GM21529 (cell line): ENCODE measurements at regions not wholly inside any gene's neighbourhood (a gene's known extent, or its start where the extent isn't known, plus 50 kb on each side); places are given as distances from the start of the nearest gene placed in this dataset.
A peak's percentile ranks its signal among the peaks of the same experiment; 100 is the strongest.

ENCODE experiments used
- ATAC-seq: cut with Tn5 transposase; IDR thresholded peaks from one replicate; pipeline ENCODE4 v1.9.1; 2021; ENCODE audit not compliant: unreplicated experiment

GRCh38 chr2:181185948-181186347 is 205.5 kb downstream of the UBE2E3 start:
- ATAC-seq: no peak

DNA sequence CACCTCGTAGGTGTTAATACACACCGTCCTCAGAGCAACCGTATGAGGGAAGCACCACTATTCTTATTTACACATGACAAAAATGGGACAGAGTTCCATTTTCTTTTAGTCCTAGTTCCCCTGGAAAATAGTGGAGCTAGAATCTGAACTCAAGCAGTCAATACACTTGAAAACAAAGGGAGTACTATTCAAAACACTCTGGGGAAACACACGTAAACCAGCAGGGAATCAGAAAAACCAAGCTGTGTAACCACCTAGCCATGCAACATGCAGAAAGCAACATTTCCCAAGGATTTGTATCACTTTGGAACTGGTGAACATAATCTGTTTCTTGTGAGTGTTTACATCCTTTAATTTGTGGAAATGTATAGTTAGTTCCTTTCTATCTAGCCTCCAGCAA is 208.2 kb downstream of the UBE2E3 start:
- no peak for ATAC-seq

- no peak for ATAC-seq
These were observed 209.5 kb downstream of the UBE2E3 start for GRCh38 chr2:181189951-181190350.

DNA sequence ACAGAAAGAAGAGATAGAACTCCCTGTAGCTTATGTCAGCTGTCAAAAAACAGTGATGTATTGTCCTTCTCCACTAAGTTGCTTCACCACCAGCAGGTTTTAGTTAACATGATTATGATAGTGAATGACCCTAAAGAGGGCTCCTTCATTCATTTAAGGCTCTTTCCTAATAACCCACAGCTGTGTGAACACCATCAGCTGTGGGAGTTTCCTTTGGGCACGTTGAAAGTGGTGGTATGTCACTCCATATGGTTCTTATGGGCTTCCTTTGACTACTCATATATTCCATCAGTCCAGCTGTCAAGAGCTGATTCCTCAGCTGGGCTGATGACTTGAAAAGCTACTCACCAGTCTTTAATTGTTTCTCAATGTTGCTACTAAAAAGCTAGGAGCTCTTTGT is 210.3 kb downstream of the UBE2E3 start:
- no peak for ATAC-seq

DNA sequence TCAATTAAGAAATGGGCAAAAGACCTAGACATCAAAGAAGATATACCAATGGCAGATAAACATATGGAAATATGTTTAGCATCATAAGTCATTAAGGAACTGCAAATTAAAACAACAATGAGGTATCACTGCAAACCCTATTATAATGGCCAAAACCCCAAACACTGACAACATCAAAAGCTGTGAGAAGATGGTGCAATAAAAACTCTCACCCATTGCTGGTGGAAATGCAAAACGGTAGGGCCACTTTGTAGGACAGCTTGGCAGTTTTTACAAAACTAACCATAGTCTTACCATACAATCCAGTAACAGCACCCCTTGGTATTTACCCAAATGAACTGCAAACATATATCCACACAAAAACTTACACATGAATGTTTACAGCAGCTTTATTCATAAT is 213.1 kb downstream of the UBE2E3 start:
- ATAC-seq: no peak

GRCh38 chr2:181196401-181196800 is 216.0 kb downstream of the UBE2E3 start:
- ATAC-seq: no peak

DNA sequence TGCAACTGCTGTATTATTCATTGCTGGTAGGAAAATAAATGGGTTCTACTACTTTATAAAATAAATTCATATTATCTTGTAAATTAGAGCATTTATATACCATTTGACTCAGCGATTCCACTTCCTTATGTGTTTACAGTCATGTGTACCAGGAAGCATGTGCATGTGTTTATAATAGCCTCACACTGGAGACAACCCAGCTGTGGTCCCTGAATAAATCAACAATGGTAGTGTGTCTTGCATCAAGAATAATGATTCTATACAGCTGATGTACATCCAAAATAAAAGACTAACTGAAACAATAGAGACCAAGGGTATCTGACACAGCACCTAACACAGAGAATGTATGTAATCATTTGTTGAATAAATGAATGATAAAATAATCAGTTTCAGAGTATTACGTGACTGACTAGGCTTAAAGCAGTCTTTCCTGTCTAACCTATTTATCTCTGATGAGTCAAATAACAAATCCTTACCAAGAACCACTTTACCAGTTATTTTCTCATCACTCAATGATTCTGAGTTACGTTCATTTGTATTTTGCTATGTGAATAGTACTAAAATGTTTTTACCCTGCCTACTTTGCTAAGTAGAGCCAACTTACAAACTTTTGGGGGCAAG is 216.8 kb downstream of the UBE2E3 start:
- ATAC-seq: no peak

- no peak for ATAC-seq
These were observed 217.9 kb downstream of the UBE2E3 start for GRCh38 chr2:181198183-181198864.

DNA sequence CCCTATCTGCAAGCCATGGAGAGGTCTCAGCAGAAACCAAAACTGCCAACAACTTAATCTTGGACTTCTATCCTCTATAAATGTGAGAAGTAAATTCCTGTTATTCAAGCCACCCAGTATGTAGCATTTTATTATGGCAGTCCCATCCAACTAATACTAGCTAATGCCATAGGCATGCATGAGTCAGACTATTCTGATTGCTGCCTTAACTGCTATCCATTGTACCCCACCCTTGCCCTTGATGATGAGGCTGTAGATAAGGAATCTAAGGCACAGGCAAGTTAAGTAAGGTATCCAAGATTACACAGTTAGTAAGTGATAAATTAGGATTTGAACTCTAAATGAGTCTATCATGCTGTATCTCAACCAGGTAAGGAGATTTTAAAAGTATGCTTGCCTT is 223.0 kb downstream of the UBE2E3 start:
- ATAC-seq: no peak

GRCh38 chr2:181203916-181204315 is 223.5 kb downstream of the UBE2E3 start:
- ATAC-seq: no peak

GRCh38 chr2:181218401-181218821 is 238.0 kb downstream of the UBE2E3 start:
- no peak for ATAC-seq

DNA sequence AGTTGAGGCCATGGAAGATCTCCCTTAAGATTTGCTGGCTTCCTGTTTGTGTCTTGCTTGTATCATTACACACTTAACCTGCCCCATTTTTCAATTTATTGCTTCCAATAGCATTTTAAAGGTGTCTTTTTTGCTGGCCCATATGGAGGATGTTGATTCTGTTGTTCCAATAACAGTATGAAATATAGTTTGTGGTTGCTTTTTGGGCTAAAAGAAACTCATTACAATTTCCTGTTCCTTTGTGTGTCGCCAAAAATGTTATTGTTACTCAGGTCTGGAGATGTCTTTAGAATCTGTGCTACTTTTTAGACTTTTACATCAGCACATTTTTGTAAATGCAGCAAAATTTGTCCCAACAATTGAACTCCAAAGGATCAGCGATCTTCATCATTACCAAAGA is 234.0 kb upstream of the ITGA4 start:
- ATAC-seq: no peak

GRCh38 chr2:181224866-181225265 is 232.3 kb upstream of the ITGA4 start:
- ATAC-seq: no peak

DNA sequence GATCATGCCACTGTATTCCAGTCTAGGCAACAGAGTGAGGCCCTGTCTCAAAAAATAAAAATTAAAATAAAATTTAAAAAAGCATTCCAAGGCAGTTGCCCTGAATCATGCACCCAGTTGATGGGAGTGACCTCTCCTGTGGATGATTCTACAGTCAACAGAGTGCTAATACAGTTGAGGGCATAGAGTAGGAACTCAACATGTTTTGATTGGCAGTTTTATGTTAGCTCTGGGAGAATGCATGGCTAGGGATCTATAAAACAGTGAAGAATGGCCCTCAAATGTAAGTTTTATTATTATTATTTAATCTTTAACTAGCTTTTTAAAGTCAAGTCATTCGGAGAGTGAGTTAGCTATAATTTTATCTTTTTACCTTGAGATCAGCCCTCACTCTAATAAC is 228.5 kb upstream of the ITGA4 start:
- ATAC-seq: no peak

DNA sequence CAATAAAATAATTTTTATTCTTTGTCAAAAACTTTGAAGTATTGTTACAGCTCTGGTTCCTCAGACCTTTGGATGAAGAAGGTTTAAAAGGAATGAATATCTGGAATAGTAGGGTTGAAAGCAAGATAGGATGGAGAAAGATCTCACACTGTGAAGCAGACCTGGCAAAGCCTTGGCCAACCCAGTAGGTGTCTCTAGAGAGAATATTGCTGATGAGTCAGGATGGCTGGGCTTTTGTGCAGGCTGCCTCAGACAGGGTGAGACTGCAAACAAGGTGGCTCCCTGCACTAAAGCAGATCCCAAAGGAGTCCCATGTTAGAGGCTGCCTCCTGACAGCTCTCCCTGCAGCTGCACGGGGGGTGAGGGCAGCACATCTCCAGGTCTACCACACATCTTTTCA is 226.0 kb upstream of the ITGA4 start:
- ATAC-seq: no peak

- ATAC-seq: no peak
These were observed 225.1 kb upstream of the ITGA4 start for GRCh38 chr2:181231886-181232621.

- ATAC-seq: no peak
These were observed 222.7 kb upstream of the ITGA4 start for GRCh38 chr2:181234487-181234891.

- no peak for ATAC-seq
These were observed 222.2 kb upstream of the ITGA4 start for GRCh38 chr2:181235011-181235410.

DNA sequence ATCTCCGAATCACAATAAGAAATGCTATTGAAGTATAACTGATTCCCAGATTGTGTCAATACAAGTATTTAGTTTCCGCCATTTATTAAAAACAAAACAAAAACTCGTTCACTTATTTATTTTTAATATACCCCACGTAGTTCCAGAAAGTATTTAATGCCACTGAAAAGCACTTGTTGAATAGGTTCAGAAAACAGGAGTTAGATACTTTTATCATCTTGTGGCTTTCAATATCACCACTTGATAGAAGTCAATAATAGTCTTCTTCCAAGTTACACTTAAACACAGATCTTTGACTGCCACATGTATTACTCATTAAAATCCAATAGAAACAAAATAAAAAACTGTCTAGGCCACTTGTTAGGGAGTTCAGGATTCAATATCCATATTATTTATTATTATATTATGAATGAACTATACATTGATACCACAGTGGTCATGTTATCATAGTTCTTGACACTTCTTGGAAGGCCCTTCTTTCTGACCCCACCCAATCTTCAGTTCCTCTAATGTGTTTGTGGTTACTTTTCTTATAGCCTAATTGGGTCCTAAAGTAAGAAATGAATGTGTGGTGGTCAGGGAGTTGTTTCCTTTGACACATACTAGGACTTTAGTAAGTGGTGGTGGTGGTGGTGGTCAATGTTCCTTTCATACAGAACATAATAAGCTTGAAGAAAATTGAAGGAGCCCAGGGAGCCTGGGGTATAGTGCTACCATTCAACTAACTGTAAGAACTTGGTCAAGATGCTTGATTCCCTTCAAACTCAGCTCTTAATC is 221.3 kb upstream of the ITGA4 start:
- peak; percentile 96 for ATAC-seq

DNA sequence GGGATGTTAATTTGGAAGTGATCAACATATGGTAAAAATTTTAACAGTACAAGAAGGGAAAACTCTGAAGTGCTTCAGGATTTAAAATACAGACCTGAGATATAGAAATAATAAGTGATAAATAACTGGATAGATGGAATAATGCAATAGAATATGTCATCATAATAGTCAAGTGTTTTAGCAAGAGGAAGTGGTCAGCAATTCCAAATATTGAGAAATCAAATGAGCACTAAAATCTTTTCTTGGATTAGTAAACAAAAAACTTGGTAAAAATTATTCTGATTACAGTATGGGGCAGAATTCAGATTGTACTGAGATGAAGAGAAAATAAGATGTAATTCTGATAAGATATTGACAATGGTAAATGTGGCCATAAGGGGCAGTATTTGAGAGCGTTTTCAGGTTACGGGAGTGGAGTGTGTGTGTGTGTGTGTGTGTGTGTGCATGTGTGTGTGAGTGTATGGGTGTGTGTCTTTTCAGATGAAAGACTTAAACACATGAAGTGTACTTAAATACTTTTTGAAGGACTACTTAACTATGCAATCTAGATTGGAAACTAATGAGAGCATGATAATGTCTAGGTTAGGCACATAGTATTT is 217.9 kb upstream of the ITGA4 start:
- no peak for ATAC-seq

GRCh38 chr2:181240844-181241243 is 216.3 kb upstream of the ITGA4 start:
- ATAC-seq: no peak
